GM12878 (cell line): ENCODE measurements at regions not wholly inside any gene's neighbourhood (a gene's known extent, or its start where the extent isn't known, plus 50 kb on each side); places are given as distances from the start of the nearest gene placed in this dataset.
A peak's percentile ranks its signal among the peaks of the same experiment; 100 is the strongest.

Source experiments
- ATAC-seq: fragments of 200-7000 bp; cut with Tn5 transposase; 3 replicates; pipeline ENCODE4 v1.9.1; 2020; ENCODE audit warnings: mild to moderate bottlenecking, moderate library complexity
- BruUV-seq: library from RNA; stranded (reverse); fragments of 400-500 nt; replicated peaks from 2 replicates; lab custom pipeline; 2021; lab: Mats Ljungman, UMichigan
- CTCF ChIA-PET: fragments of 300-600 bp; sonication (Branson Sonifier 250); formaldehyde crosslinking; extraction: SDS; loops from one replicate; lab custom pipeline; 2021; ENCODE audit warnings: inconsistent platforms; lab: Yijun Ruan, JAX
- POLR2A ChIA-PET: fragments of 350-600 bp; formaldehyde crosslinking; extraction: SDS; loops from one replicate; lab custom pipeline; 2021; ENCODE audit warnings: inconsistent platforms; lab: Charles Lee
- RAD21 ChIA-PET: fragments of 300-600 bp; sonication (Branson Sonifier 250); formaldehyde crosslinking; loops from one replicate; lab custom pipeline; 2023; ENCODE audit warnings: antibody characterized with exemption; ENCODE audit not compliant: unreplicated experiment; lab: Charles Lee
- SMC1A ChIA-PET: fragments of 300-600 bp; sonication (Branson Sonifier 250); formaldehyde crosslinking; loops from one replicate; lab custom pipeline; 2023; ENCODE audit not compliant: unreplicated experiment, uncharacterized antibody; lab: Charles Lee
- DNase-seq: peaks from one replicate; pipeline ENCODE4 v3.0.0-alpha.2; 2011; ENCODE audit warnings: low read depth, low spot score
- FAIRE-seq: peaks from 3 replicates; lab custom pipeline; 2011; peaks lifted over from hg19 to GRCh38; lab: Jason Lieb, UNC
- H2AFZ ChIP-seq: 2 replicates; pipeline ENCODE4 v1.6.0; 2011; ENCODE audit warnings: low read depth, low read length, control low read depth; ENCODE audit not compliant: control insufficient read depth
- H3K27ac ChIP-seq: 2 replicates; pipeline ENCODE4 v1.5.1; 2011; ENCODE audit warnings: control low read depth; ENCODE audit not compliant: control insufficient read depth, insufficient read depth
- H3K27me3 ChIP-seq, 2 experiments: replicated peaks in 1 of 2; 2 replicates each; pipeline versions ENCODE4 v1.6.0 to v1.6.1; 2011; ENCODE audit warnings: low read length in 1 of 2; ENCODE audit not compliant: control insufficient read depth in 2 of 2, insufficient read depth in 2 of 2
- H3K36me3 ChIP-seq, 2 experiments: 2 replicates each; pipeline ENCODE4 v1.5.1; 2011; ENCODE audit warnings: low read length in 1 of 2; ENCODE audit not compliant: control insufficient read depth in 2 of 2, insufficient read depth in 2 of 2
- H3K4me1 ChIP-seq: 2 replicates; pipeline ENCODE4 v1.6.1; 2011; ENCODE audit warnings: mild to moderate bottlenecking, low read length, moderate library complexity, mixed read lengths; ENCODE audit not compliant: control insufficient read depth, insufficient read depth
- H3K4me2 ChIP-seq: 2 replicates; pipeline ENCODE4 v1.6.0; 2011; ENCODE audit warnings: control low read depth; ENCODE audit not compliant: control insufficient read depth, insufficient read depth
- H3K4me3 ChIP-seq: fragments of 200-600 bp; sonication (generic); 2 replicates; pipeline ENCODE4 v1.5.1; 2016
- H3K79me2 ChIP-seq: 2 replicates; pipeline ENCODE4 v1.6.0; 2011; ENCODE audit warnings: low read length; ENCODE audit not compliant: control insufficient read depth, insufficient read depth
- H3K9ac ChIP-seq: 2 replicates; pipeline ENCODE4 v1.8.0; 2011; ENCODE audit warnings: low read length, control low read depth, mixed read lengths; ENCODE audit not compliant: control insufficient read depth, insufficient read depth
- H3K9me3 ChIP-seq: replicated peaks from 3 replicates; pipeline ENCODE4 v1.5.1; 2011; ENCODE audit warnings: mild to moderate bottlenecking, low read length; ENCODE audit not compliant: control insufficient read depth, insufficient read depth
- H4K20me1 ChIP-seq: 2 replicates; pipeline ENCODE4 v1.6.0; 2011; ENCODE audit not compliant: control insufficient read depth, insufficient read depth
- whole genome bisulfite sequencing: methylation state at CpG from one replicate; pipeline ENCODE4 v1.1.6; 2016; ENCODE audit warnings: low lambda C conversion rate; ENCODE audit not compliant: insufficient replicate concordance, insufficient coverage; ENCODE audit errors: missing lambda C conversion rate; 5-methylcytosine and 5-hydroxymethylcytosine counted together
- in situ Hi-C: fragments of 300-500 bp; cut with MboI; formaldehyde crosslinking; loops from 9 replicates; pipeline ENCODE4 v1.14.3; 2018; ENCODE audit warnings: mixed read lengths
- intact Hi-C: fragments of 100-400 bp; cut with micrococcal nuclease; formaldehyde crosslinking; loops from one replicate; pipeline ENCODE4 v1.14.2; 2022; ENCODE audit not compliant: unreplicated experiment
- TF ChIP-seq, protein P1 (sequence below), 3 experiments: IDR thresholded peaks in 2 of 3; conservative IDR thresholded peaks in 1 of 3; 2 replicates each; pipeline ENCODE4 v1.5.1; 2011; ENCODE audit warnings: low read depth in 3 of 3, low read length in 3 of 3, mild to moderate bottlenecking in 3 of 3, control low read depth in 2 of 3, moderate library complexity in 2 of 3, inconsistent platforms in 1 of 3, mixed read lengths in 1 of 3; ENCODE audit not compliant: control insufficient read depth in 2 of 3, insufficient read depth in 1 of 3; ENCODE audit errors: extremely low read depth in 1 of 3
- TF ChIP-seq, protein P2 (sequence below): fragments of 450-650 bp; IDR thresholded peaks from 2 replicates; pipeline ENCODE4 v1.6.1; 2016; ENCODE audit warnings: mild to moderate bottlenecking
- TF ChIP-seq, protein P3 (sequence below): fragments of 450-650 bp; formaldehyde crosslinking; IDR thresholded peaks from 2 replicates; pipeline ENCODE4 v1.5.0; 2022; ENCODE audit warnings: mild to moderate bottlenecking, missing genetic modification characterization
- TF ChIP-seq, protein P4 (sequence below): fragments of 450-650 bp; IDR thresholded peaks from 2 replicates; pipeline ENCODE4 v1.6.1; 2016; ENCODE audit warnings: mild to moderate bottlenecking, moderate library complexity, borderline replicate concordance

DNA sequence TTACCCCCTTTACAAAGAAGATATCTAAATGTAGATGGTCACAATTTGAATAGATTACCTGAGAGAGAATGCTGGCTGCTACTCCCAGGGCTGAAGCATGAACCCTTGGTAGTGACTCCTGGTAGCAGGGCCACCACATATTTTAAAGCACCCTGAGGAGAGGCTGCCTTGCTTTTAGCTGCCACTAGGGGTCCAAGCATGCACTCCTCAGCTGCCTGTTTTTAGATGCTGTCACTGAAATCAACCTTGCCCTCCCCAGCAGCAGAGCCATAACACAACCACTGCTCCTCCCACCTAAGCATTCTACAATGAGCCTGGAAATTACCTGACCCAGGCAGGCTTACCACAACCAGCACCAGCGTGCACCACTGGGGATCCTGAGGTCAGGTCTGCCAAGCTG, 850.9 kb downstream of the FAM133A start:
- in situ Hi-C loops: no loop called here
- no peak for FAIRE-seq
- Histone ChIP-seq H3K4me3 (no peak overlapping the region), H3K27me3 (no peaks in the 10 kb centered on the region), H3K4me1 (no peaks in the 10 kb centered on the region)
- 0% methylated on average over 1 of the region's 1 CpG for WGBS
- POLR2A ChIA-PET: no interaction called here
- TF ChIP-seq, protein P1, sequence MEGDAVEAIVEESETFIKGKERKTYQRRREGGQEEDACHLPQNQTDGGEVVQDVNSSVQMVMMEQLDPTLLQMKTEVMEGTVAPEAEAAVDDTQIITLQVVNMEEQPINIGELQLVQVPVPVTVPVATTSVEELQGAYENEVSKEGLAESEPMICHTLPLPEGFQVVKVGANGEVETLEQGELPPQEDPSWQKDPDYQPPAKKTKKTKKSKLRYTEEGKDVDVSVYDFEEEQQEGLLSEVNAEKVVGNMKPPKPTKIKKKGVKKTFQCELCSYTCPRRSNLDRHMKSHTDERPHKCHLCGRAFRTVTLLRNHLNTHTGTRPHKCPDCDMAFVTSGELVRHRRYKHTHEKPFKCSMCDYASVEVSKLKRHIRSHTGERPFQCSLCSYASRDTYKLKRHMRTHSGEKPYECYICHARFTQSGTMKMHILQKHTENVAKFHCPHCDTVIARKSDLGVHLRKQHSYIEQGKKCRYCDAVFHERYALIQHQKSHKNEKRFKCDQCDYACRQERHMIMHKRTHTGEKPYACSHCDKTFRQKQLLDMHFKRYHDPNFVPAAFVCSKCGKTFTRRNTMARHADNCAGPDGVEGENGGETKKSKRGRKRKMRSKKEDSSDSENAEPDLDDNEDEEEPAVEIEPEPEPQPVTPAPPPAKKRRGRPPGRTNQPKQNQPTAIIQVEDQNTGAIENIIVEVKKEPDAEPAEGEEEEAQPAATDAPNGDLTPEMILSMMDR (IDR thresholded peaks at IDR 0.05 in 2 of 3, conservative IDR thresholded peaks at IDR 0.05 in 1 of 3; ENCODE audit: control insufficient read depth in 2 of 3, extremely low read depth in 1 of 3, insufficient read depth in 1 of 3, low read depth in 3 of 3, low read length in 3 of 3): peak in 2 of 3 experiments; percentile 24 to 32; a peak in 2 of 6 replicates
- TF ChIP-seq, protein P2, sequence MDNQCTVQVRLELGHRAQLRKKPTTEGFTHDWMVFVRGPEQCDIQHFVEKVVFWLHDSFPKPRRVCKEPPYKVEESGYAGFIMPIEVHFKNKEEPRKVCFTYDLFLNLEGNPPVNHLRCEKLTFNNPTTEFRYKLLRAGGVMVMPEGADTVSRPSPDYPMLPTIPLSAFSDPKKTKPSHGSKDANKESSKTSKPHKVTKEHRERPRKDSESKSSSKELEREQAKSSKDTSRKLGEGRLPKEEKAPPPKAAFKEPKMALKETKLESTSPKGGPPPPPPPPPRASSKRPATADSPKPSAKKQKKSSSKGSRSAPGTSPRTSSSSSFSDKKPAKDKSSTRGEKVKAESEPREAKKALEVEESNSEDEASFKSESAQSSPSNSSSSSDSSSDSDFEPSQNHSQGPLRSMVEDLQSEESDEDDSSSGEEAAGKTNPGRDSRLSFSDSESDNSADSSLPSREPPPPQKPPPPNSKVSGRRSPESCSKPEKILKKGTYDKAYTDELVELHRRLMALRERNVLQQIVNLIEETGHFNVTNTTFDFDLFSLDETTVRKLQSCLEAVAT: no peak
- TF ChIP-seq, all 136 proteins: peak for 1
- H3K9ac ChIP-seq: no peak overlapping the region
- H3K79me2 ChIP-seq: no peaks in the 10 kb centered on the region
- no peaks in the 10 kb centered on the region; the same call in 2 of the 3 replicates for H3K9me3 ChIP-seq
- no peak overlapping the region for H2AFZ ChIP-seq
- no peak for DNase-seq
- no peak overlapping the region for H3K27ac ChIP-seq
- ChIA-PET CTCF (interaction anchor here (0.7 to 1.5 kb wide), 2 partner anchors 12 to 593 kb away, joined by 3 read pairs; no protein-coding TSS in a partner anchor), RAD21 (interaction anchor here (0.5 kb wide), 1 partner anchor 9 kb away, joined by 3 read pairs; no protein-coding TSS in a partner anchor), SMC1A (no interaction called here)
- intact Hi-C loops: no loop called here
- BruUV-seq: no TSS peak
- no peak overlapping the region for H3K4me2 ChIP-seq
- peak; percentile 78 for ATAC-seq
- no peaks in the 10 kb centered on the region for H3K36me3 ChIP-seq
- no peaks in the 10 kb centered on the region for H4K20me1 ChIP-seq

DNA sequence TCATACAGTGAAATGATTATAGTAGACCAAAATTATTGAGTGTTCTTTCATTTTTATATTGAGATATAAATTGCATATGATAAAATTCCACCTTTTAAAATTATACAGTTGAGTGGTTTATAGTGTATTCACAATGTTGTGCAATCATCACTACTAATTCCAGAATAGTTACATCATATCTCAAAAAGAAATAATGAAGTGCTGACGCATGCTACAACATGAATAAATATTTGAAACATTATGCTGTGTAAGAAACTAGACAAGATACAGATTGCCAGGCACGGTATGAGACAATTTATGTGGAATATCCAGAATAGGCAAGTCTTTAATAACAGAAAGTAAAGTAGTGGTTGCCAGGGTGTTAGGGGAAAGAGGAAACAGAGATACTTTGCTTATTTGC, 871.7 kb downstream of the FAM133A start:
- ChIA-PET POLR2A (no interaction called here), RAD21 (no interaction called here), SMC1A (no interaction called here), CTCF (no interaction called here)
- H3K9ac ChIP-seq: no peak overlapping the region
- H3K27ac ChIP-seq: no peak overlapping the region
- FAIRE-seq (no peak), DNase-seq (no peak), ATAC-seq (no peak)
- H3K79me2 ChIP-seq: no peaks in the 10 kb centered on the region
- no peaks in the 10 kb centered on the region for H3K4me1 ChIP-seq
- H3K36me3 ChIP-seq: no peaks in the 10 kb centered on the region
- no peak overlapping the region for H3K4me3 ChIP-seq
- BruUV-seq: no TSS peak
- WGBS: 2% methylated on average over 2 of the region's 2 CpGs
- no peaks in the 10 kb centered on the region for H3K9me3 ChIP-seq
- H3K4me2 ChIP-seq: no peak overlapping the region
- H2AFZ ChIP-seq: no peak overlapping the region
- intact Hi-C loops: no loop called here
- no peaks in the 10 kb centered on the region for H3K27me3 ChIP-seq
- in situ Hi-C loops: no loop called here
- no peaks in the 10 kb centered on the region for H4K20me1 ChIP-seq
- TF ChIP-seq, protein P3, sequence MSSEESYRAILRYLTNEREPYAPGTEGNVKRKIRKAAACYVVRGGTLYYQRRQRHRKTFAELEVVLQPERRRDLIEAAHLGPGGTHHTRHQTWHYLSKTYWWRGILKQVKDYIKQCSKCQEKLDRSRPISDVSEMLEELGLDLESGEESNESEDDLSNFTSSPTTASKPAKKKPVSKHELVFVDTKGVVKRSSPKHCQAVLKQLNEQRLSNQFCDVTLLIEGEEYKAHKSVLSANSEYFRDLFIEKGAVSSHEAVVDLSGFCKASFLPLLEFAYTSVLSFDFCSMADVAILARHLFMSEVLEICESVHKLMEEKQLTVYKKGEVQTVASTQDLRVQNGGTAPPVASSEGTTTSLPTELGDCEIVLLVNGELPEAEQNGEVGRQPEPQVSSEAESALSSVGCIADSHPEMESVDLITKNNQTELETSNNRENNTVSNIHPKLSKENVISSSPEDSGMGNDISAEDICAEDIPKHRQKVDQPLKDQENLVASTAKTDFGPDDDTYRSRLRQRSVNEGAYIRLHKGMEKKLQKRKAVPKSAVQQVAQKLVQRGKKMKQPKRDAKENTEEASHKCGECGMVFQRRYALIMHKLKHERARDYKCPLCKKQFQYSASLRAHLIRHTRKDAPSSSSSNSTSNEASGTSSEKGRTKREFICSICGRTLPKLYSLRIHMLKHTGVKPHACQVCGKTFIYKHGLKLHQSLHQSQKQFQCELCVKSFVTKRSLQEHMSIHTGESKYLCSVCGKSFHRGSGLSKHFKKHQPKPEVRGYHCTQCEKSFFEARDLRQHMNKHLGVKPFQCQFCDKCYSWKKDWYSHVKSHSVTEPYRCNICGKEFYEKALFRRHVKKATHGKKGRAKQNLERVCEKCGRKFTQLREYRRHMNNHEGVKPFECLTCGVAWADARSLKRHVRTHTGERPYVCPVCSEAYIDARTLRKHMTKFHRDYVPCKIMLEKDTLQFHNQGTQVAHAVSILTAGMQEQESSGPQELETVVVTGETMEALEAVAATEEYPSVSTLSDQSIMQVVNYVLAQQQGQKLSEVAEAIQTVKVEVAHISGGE (CRISPR knock-in tag): no peak
- TF ChIP-seq, protein P4, sequence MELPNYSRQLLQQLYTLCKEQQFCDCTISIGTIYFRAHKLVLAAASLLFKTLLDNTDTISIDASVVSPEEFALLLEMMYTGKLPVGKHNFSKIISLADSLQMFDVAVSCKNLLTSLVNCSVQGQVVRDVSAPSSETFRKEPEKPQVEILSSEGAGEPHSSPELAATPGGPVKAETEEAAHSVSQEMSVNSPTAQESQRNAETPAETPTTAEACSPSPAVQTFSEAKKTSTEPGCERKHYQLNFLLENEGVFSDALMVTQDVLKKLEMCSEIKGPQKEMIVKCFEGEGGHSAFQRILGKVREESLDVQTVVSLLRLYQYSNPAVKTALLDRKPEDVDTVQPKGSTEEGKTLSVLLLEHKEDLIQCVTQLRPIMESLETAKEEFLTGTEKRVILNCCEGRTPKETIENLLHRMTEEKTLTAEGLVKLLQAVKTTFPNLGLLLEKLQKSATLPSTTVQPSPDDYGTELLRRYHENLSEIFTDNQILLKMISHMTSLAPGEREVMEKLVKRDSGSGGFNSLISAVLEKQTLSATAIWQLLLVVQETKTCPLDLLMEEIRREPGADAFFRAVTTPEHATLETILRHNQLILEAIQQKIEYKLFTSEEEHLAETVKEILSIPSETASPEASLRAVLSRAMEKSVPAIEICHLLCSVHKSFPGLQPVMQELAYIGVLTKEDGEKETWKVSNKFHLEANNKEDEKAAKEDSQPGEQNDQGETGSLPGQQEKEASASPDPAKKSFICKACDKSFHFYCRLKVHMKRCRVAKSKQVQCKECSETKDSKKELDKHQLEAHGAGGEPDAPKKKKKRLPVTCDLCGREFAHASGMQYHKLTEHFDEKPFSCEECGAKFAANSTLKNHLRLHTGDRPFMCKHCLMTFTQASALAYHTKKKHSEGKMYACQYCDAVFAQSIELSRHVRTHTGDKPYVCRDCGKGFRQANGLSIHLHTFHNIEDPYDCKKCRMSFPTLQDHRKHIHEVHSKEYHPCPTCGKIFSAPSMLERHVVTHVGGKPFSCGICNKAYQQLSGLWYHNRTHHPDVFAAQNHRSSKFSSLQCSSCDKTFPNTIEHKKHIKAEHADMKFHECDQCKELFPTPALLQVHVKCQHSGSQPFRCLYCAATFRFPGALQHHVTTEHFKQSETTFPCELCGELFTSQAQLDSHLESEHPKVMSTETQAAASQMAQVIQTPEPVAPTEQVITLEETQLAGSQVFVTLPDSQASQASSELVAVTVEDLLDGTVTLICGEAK: no peak
